Common myeloid progenitor, CD34-positive (primary cell): ENCODE measurements at regions not wholly inside any gene's neighbourhood (a gene's known extent, or its start where the extent isn't known, plus 50 kb on each side); places are given as distances from the start of the nearest gene placed in this dataset.

Source experiments
- CTCF ChIA-PET: fragments of 350-600 bp; sonication (Branson Sonifier 250); formaldehyde crosslinking; loops from one replicate; lab custom pipeline; 2021; ENCODE audit warnings: antibody characterized with exemption; lab: Charles Lee
- POLR2A ChIA-PET: fragments of 350-600 bp; sonication (Branson Sonifier 250); formaldehyde crosslinking; loops from one replicate; lab custom pipeline; 2021; ENCODE audit warnings: antibody characterized with exemption; lab: Charles Lee
- DNase-seq, 3 donors: peaks; one replicate each; pipeline versions ENCODE4 v3.0.0 to v3.0.0-alpha.2; 2013
- H3K27ac ChIP-seq, 2 experiments: 1 replicate in 1 of 2; 2 replicates in 1 of 2; pipeline ENCODE4 v1.7.0; 2013; ENCODE audit warnings: inconsistent platforms in 2 of 2, low read length in 2 of 2, mild to moderate bottlenecking in 2 of 2, low read depth in 1 of 2, moderate library complexity in 1 of 2; ENCODE audit not compliant: severe bottlenecking in 2 of 2, insufficient read depth in 1 of 2, poor library complexity in 1 of 2
- H3K27me3 ChIP-seq, 5 experiments: replicated peaks in 2 of 5; 1 replicate in 3 of 5; 2 replicates in 2 of 5; pipeline versions ENCODE4 v1.6.1 to v1.7.0; 2013; ENCODE audit warnings: low read length in 4 of 5, mild to moderate bottlenecking in 2 of 5, moderate library complexity in 2 of 5, inconsistent platforms in 1 of 5; ENCODE audit not compliant: insufficient read depth in 5 of 5, control insufficient read depth in 4 of 5
- H3K36me3 ChIP-seq, 4 experiments: 1 replicate in 2 of 4; 2 replicates in 2 of 4; pipeline versions ENCODE4 v1.6.1 to v1.7.0; 2013; ENCODE audit warnings: low read length in 3 of 4, control low read depth in 1 of 4, mild to moderate bottlenecking in 1 of 4; ENCODE audit not compliant: control insufficient read depth in 4 of 4, insufficient read depth in 4 of 4
- H3K4me1 ChIP-seq, 4 experiments: 1 replicate in 3 of 4; 2 replicates in 1 of 4; pipeline versions ENCODE4 v1.6.1 to v1.7.1; 2013; ENCODE audit warnings: low read length in 3 of 4, mild to moderate bottlenecking in 3 of 4, control low read depth in 1 of 4, inconsistent platforms in 1 of 4, moderate library complexity in 1 of 4; ENCODE audit not compliant: control insufficient read depth in 4 of 4, insufficient read depth in 4 of 4; ENCODE audit errors: control extremely low read depth in 1 of 4
- H3K4me3 ChIP-seq, 7 experiments: 1 replicate in 4 of 7; 2 replicates in 3 of 7; pipeline versions ENCODE4 v1.5.1 to v1.7.0; 2013; ENCODE audit warnings: mild to moderate bottlenecking in 7 of 7, low read length in 6 of 7, moderate library complexity in 6 of 7, inconsistent platforms in 2 of 7, low read depth in 2 of 7, control low read depth in 1 of 7; ENCODE audit not compliant: insufficient read depth in 4 of 7, control insufficient read depth in 1 of 7; ENCODE audit errors: extremely low read depth in 1 of 7
- H3K9me3 ChIP-seq, 5 experiments: 1 replicate in 4 of 5; 2 replicates in 1 of 5; pipeline versions ENCODE4 v1.6.1 to v1.7.1; 2013; ENCODE audit warnings: low read length in 4 of 5, mild to moderate bottlenecking in 2 of 5, inconsistent platforms in 1 of 5, low read depth in 1 of 5, moderate library complexity in 1 of 5; ENCODE audit not compliant: control insufficient read depth in 4 of 5, insufficient read depth in 2 of 5; ENCODE audit errors: control extremely low read depth in 1 of 5
- WGBS: methylation state at CpG from one replicate; pipeline ENCODE4 v1.1.5; 2013; ENCODE audit not compliant: insufficient coverage; 5-methylcytosine and 5-hydroxymethylcytosine counted together

DNA sequence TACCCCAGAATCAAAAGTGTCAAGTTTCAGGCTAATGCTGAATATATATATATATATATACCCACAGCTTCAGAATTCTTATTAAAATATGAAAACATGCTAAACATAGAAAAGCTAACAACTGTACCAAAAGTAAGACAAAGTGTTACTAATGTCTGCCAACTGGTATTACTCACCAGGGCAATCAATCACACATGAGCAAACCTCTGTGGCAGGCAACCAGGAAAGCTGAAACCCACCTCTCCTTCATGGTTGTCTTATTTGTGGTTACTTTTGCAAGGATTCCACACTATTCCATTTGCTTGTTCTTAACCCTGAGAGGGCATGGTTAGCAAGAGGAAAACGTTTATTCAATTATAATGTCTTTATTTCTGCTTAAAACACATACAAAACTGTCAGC is 512.3 kb upstream of the MDFIC2 start:
- peak in 2 of 3 donors; percentile 20 to 37 for DNase-seq
- H3K4me3 ChIP-seq = no peak overlapping the region
- H3K36me3 ChIP-seq = no peaks in the 10 kb centered on the region
- H3K27me3 ChIP-seq = no peaks in the 10 kb centered on the region
- ChIA-PET POLR2A (no interaction called here), CTCF (no interaction called here)
- H3K9me3 ChIP-seq = peaks cover 0 to 2% (median 0%) of the 10 kb centered on the region in 5 experiments
- WGBS = no CpG with 5 or more reads among the region's 1 CpG
- no peak overlapping the region for H3K27ac ChIP-seq
- H3K4me1 ChIP-seq = no peaks in the 10 kb centered on the region

DNA sequence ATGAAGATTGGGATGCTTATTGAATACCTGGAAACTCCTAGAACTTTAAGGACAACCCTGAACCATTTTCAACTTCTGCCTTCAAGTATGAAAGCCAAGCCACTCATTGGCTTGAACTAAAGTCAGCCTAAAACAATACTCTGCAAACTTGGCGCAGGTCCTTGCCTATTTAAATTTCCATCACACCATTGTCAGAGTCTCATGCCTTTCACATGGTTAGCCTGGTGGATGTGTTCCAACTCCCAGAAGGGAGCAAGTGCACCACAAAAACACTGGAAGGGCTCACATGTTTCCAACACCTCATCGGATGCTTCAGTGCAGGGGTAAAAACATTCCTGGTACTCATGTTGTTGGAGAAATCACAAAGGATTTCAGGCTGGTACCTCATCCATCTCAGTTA is 511.6 kb upstream of the MDFIC2 start:
- H3K9me3 ChIP-seq = peaks cover 0 to 2% (median 0%) of the 10 kb centered on the region in 5 experiments
- H3K27me3 ChIP-seq = no peaks in the 10 kb centered on the region
- H3K36me3 ChIP-seq = no peaks in the 10 kb centered on the region
- DNase-seq = no peak
- H3K27ac ChIP-seq = no peak overlapping the region
- CTCF ChIA-PET = no interaction called here
- WGBS = 64% methylated on average over 2 of the region's 2 CpGs
- H3K4me3 ChIP-seq = no peak overlapping the region
- POLR2A ChIA-PET = no interaction called here
- no peaks in the 10 kb centered on the region for H3K4me1 ChIP-seq

DNA sequence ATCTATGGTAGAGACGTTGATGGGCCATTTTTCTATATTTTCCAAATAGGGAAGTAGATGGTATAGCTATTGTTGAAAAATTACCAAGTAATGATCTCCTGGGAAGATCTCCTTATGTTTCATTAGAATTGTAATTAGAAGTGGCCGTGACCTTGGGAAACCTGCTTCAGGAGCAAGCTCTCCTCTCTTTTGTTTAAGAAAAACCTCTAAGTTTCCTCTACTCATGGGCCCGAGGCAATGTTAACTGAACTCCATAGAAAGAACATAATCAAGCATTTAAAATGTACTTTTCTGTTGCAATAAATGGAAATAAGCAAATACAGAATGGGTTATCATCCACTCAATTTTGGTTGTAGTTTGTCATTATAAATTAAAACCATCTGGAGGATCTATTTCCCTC is 511.2 kb upstream of the MDFIC2 start:
- 89% methylated on average over 1 of the region's 3 CpGs for WGBS
- no peak for DNase-seq
- POLR2A ChIA-PET = interaction anchor here (0.7 kb wide), 1 partner anchor 26 kb away, joined by 3 read pairs; no protein-coding TSS in a partner anchor
- H3K4me3 ChIP-seq = no peak overlapping the region
- CTCF ChIA-PET = no interaction called here
- peaks cover 0 to 2% (median 0%) of the 10 kb centered on the region in 5 experiments for H3K9me3 ChIP-seq
- no peak overlapping the region for H3K27ac ChIP-seq
- H3K27me3 ChIP-seq = no peaks in the 10 kb centered on the region
- H3K36me3 ChIP-seq = no peaks in the 10 kb centered on the region
- no peaks in the 10 kb centered on the region for H3K4me1 ChIP-seq

DNA sequence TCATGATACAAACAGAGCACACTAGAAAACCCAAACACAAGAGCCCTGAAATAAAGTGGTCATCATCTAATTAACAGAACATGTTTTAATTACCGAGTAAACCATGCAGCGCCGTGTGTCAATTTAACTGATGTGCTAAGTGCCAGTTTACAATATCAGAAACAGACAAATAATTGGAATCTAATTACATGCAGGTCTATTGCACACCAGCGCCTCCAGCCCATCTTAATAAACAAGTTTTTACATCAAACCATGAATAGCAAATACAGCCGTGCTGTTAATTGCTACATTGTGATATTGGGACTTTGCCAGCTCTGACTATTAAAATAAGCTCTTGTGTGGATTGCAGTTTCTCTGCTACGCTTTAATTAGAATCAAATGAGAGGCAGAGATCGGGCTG is 510.2 kb upstream of the MDFIC2 start:
- CTCF ChIA-PET = interaction anchor here (1.1 to 2.7 kb wide), 2 partner anchors 10 to 106 kb away, joined by 3 to 6 read pairs; no protein-coding TSS in a partner anchor
- H3K27ac ChIP-seq = no peak overlapping the region
- 97% methylated on average over 3 of the region's 7 CpGs for WGBS
- H3K36me3 ChIP-seq = no peaks in the 10 kb centered on the region
- no peak overlapping the region for H3K4me3 ChIP-seq
- no peaks in the 10 kb centered on the region for H3K4me1 ChIP-seq
- no peak for DNase-seq
- peaks cover 0 to 5% (median 2%) of the 10 kb centered on the region in 5 experiments for H3K9me3 ChIP-seq
- POLR2A ChIA-PET = no interaction called here
- H3K27me3 ChIP-seq = no peaks in the 10 kb centered on the region

DNA sequence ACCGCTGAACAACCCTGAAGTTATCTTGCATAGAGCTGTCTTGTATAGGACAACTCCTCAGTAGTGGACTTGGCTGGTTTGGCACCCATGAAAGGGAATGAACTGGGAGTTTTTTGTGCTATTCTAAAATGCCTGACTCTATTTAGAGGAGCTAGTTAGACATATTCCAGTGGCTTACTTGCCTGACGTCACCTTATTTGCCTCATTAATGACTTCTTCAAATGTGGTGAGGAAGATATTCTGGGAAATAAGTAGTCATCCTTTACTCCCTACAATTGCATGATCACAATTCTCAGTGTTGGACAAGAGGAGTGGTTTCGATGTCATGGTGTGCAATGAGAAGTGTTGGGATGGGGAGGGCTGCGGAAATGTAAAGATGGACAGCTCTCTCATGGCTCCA is 509.2 kb upstream of the MDFIC2 start:
- DNase-seq = no peak
- ChIA-PET CTCF (interaction anchor here (2.7 kb wide), 1 partner anchor 11 kb away, joined by 6 read pairs; no protein-coding TSS in a partner anchor), POLR2A (no interaction called here)
- Histone ChIP-seq H3K27ac (no peak overlapping the region), H3K27me3 (no peaks in the 10 kb centered on the region), H3K4me1 (no peaks in the 10 kb centered on the region), H3K4me3 (no peak overlapping the region), H3K9me3 (peaks cover 0 to 7% (median 3%) of the 10 kb centered on the region in 5 experiments), H3K36me3 (no peaks in the 10 kb centered on the region)
- WGBS = 94% methylated on average over 3 of the region's 4 CpGs

DNA sequence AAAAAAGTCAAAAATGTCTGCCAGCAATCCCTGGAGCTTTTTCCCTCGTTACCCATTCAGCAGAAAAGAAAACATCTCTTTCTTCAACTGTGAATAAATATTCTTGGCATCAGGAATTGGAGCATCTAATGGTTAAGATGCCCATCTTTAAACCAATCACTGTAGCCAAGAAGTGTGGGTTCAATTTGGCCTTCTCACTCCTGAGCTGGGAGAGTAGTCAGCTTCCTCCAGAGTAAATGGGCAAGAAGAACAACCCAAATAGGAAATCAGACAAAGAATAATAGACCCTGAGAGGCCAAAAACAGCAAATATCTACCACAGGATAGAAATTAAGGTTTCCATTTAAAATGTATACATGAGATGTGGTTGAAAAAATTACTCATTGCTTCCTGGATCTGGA is 508.0 kb upstream of the MDFIC2 start:
- ChIA-PET CTCF (interaction anchor here (0.8 to 2.7 kb wide), 2 partner anchors 12 to 14 kb away, joined by 3 to 6 read pairs; no protein-coding TSS in a partner anchor), POLR2A (no interaction called here)

DNA sequence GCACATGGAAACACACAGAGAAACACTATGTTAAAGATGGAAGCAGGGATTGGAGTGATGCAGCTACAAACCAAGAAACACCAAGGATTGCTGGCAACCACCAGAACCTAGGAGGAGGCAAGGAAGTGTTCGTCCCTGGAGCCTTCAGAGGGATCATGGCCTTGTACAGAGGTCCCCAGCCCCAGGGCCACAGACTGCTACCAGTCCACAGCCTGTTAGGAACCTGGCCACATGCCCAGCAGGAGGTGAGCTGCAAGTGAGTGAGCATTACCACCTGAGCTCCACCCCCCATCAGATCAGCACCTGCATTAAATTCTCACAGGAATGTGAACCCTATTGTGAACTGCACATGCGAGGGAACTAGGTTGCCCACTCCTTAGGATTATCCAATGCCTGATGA is 505.7 kb upstream of the MDFIC2 start:
- Histone ChIP-seq H3K4me3 (no peak overlapping the region), H3K9me3 (peaks cover 0 to 10% (median 5%) of the 10 kb centered on the region in 5 experiments), H3K36me3 (no peaks in the 10 kb centered on the region), H3K27me3 (no peaks in the 10 kb centered on the region), H3K4me1 (no peaks in the 10 kb centered on the region), H3K27ac (no peak overlapping the region)
- CTCF ChIA-PET = no interaction called here
- DNase-seq = no peak
- WGBS = 70% methylated on average over 2 of the region's 2 CpGs
- POLR2A ChIA-PET = no interaction called here

More for the DNA sequence above, 508.0 kb upstream of the MDFIC2 start:
- Histone ChIP-seq H3K9me3 (peaks cover 0 to 10% (median 5%) of the 10 kb centered on the region in 5 experiments), H3K4me3 (no peak overlapping the region), H3K4me1 (no peaks in the 10 kb centered on the region), H3K27ac (no peak overlapping the region), H3K36me3 (no peaks in the 10 kb centered on the region), H3K27me3 (no peaks in the 10 kb centered on the region)
- DNase-seq = no peak
- no CpG with 5 or more reads among the region's 1 CpG for WGBS
